ENCODE measurements at regions not wholly inside any gene's neighbourhood (a gene's known extent, or its start where the extent isn't known, plus 50 kb on each side); places are given as distances from the start of the nearest gene placed in this dataset.

- TF ChIP-seq POLR2A (IDR thresholded peaks at IDR 0.05) (no peak), CTCF (IDR thresholded peaks at IDR 0.05) (no peak)
Measured at GRCh38 chr4:138076561-138076960, 165.6 kb downstream of the SLC7A11 start.

All from testis (tissue), 2 donors.